GM21423 (cell line): ENCODE measurements at regions not wholly inside any gene's neighbourhood (a gene's known extent, or its start where the extent isn't known, plus 50 kb on each side); places are given as distances from the start of the nearest gene placed in this dataset.

Experiments
- ATAC-seq: cut with Tn5 transposase; IDR thresholded peaks from one replicate; pipeline ENCODE4 v1.9.1; 2021; ENCODE audit warnings: mild to moderate bottlenecking, moderate library complexity; ENCODE audit not compliant: unreplicated experiment

DNA sequence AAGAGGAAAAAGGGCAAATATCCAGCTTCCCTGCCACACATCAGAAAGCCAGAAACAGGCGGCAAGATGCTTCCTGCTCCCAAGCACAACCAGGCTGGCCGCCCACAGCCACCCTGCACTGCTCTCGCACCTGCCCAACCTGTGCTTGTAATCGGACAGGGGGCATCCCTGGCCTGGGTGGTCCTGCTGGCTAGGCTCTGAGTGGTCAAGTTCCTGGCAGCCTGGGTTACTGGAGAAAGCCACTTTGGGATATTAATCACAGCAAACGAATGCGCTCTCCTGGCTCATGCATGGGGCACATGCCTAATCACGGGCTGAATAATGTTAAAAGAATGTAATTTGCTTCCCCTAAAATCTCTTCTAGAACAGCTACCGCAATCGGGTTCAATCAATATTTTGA, 442.4 kb downstream of the MCTP2 start:
- ATAC-seq: no peak

DNA sequence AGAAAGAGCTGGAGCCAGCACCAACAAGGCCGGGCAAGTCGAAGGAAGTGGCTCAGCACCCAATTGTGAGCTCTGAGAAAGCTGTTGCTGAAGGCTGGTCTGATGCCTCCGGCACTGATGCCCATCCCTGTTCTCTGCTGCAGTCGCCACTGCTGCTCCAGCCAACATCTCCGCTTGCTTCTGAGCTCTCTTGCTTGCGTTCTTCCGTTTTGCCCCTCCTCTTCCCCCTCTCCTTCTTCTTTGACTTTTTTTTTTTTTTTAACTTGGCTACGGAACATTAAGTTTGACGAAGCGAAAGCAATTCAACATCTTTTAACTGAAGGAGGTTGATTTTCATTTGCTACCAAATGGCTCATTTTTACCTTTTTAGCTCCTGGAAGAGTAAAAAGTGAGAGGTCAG, 442.9 kb downstream of the MCTP2 start:
- no peak for ATAC-seq

DNA sequence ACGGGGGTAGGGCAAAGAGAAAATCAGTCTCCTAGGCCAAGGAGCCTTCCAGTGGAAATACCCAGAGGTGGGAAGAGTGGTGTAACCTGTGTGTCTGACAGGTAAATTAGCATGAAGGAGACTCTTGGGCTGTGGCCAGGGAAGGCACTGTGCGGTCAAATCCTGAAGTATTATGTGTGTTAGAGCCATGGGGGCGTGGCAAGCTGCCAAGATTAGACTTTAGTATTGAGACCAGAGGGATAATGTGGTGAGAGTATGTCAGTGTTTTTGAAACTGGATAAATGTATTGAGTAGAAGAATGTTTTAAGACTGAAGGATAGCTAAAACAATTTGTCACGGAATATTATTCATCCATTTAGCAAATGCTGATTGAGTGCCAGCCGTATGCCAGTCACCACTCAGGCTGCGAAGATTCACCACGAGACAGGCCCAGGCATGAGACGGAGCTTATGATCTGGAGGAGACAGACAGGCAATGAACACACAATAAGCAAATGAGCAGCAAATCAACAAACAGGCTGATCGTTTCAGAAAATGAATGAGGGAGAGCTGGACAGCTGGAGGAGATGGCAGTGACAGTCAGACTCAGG, 445.9 kb downstream of the MCTP2 start:
- ATAC-seq: no peak

DNA sequence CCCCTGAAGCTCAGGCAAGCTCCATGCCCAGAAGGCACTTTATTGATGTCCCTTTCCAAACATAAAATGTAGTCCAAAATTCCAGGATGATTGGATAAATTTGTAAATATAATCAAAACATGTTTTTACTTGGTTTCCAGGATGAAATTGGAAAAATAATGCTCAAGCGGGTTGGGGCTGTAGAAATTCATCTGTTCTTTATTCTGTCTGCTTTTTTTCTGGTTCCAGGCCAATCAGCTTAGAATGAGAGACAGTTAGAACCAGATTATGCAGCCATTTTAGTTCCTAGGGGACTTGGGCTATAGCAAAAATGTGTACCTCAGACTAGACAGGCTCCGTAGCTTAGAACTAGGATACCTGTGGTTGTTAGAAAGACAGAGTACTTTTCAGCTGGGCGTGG, 450.8 kb downstream of the MCTP2 start:
- no peak for ATAC-seq

DNA sequence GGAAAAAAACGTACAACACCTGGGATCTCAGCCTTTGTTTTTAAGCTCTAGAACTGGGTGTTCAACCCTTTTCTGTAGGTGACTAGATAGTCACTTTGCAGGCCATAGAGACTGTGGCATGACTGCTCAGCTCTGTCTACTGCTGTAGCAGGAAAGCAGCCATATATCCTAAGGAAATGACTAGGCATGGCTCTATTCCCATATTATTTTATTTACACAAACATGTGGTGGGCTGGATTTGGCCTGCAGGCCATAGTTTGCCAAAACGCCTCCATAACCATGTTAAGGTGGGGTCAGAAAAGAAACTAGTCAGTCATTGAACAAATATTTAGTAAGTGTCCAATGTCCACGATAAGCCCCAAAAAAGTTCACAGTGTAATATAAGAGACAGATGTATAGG, 452.5 kb downstream of the MCTP2 start:
- no peak for ATAC-seq

DNA sequence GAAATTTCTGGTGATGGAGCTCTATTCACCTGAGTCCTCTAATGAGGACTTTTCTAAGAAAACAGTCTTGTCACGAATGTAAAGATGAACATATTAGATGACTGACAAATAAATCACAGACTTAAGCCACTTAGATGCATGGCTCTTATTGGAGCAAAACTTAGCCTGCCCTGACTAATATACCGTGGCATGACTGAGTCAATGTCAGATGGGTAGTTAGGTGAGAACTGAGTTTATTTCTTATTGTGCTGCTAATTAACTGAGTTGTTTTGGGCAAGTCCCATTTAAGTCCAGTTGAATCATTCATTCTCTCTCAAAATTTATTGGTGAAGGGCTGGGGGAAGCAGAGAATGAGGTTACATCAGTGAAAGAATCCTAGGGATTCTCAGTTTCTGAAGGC, 459.8 kb downstream of the MCTP2 start:
- ATAC-seq: no peak

DNA sequence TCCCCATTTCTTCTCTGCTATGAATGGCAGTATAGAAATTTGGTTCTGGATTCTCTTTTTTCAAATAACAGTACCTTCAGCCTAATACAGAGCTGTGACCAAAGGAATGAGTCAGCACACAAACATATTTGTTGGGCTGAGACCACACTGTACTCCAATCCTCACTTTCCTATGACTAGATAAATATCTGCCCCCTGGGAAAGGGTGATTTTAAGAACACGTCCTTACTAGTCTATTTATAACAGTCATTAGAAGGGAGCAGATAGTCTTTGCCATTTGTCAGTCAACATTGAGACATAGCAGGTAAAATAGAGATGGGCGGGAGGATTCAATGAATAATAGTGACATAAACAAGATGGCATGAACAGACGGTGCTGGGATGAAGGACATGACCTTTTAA, 461.3 kb downstream of the MCTP2 start:
- no peak for ATAC-seq

DNA sequence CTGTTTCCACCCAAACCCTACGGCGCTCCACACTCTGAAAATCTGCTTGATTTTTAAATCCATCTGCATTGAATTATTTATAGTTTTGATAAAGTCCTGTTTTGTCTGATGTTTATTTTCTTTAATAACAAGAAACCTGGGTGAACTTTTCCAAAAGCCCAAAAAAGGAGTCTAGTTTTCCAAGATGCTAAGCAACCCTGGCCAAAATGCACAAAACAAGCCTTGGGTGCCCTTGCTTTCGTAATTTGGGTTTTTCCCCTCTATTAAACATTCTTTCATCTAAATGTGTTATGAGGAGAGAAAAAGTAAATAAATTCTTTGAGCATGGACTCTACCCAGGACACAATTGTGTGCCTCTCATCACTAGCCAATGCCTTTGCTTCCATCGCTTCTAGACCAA, 468.9 kb downstream of the MCTP2 start:
- ATAC-seq: no peak

DNA sequence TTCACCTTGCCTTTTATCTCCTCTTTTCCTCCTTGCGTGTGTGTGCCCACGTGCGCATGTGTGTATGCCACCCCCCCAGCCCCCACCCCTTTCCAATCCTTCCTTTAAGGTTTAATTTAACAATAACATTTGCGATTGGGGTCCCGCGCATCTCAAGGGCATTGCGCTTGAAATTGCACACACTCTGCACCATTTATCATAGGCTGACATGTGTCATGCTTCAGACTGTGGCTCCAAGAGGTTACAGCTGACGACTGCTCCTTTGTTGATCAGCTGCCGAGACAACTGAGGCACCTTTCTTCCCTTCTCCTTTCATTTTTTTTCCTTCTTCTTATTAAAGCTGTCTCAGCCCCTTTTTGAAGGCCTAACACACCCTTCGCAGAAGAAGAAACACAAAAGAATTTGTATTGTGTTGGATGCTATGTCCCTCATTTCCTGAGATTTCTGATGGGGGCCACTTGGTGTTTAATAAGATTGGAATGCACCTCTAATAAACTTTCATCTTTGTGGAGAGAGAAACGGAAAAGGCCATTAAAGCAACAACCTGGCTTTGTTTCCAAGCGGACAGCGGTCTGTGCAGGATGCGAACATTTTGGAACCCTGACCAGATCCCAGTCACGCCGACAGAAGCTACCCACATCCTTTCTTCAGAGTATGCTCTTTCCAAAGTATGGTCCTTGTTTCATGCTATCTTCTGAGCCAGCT, 470.1 kb downstream of the MCTP2 start:
- no peak for ATAC-seq

DNA sequence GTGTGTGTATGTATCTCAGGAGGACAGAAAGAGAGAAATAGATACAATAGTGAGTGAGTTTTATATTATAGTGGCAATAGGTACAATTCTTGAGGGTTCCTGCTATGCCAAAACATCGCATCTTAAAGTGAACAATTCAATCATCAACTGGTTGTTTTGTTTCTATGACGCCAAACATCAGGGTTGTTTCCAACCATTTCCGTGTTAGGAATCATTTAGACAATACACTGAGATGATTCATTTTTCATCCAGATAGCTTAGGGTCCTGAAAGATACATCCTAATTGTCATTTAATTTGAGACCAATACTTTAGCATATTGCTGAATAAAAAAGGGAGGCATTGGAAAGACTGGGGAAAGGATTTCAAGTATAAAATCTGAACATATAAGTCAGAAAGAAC, 472.2 kb downstream of the MCTP2 start:
- no peak for ATAC-seq

DNA sequence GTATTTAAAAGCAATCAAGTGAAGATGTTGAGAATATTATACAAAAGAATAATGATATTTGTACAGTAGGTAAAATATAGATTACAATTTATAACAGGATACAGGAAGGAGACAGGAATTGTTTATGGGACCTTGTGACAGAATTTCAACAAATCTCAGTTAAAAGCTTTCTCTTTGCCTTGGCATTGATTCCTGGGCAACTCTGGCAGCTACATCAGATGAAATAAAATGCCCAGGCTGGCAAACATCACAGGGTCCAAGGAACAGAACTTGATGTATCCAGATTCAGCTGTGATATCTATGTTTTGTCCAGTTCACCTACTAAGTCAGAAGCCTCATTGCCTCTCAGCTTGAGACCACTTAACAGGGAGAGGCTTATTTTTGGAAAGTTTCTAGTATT, 473.1 kb downstream of the MCTP2 start:
- ATAC-seq: no peak

DNA sequence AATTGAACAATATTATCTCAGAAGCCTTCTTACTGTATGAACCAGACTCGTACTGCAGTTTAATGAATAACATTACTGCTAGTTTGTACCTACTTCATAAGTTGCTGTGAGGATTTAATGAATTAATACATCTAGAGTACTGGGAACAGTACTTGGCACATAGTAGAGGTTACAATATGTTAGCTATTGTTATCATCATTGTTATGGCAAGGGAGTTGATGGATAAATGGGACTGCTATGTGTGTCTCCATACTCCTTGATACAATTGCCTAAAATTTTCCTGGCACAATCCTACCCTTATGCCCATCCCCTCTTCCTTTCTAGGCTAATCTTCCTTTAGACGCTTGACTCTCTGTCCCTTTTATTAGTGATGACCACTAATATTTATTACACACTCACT, 473.6 kb downstream of the MCTP2 start:
- ATAC-seq: no peak

DNA sequence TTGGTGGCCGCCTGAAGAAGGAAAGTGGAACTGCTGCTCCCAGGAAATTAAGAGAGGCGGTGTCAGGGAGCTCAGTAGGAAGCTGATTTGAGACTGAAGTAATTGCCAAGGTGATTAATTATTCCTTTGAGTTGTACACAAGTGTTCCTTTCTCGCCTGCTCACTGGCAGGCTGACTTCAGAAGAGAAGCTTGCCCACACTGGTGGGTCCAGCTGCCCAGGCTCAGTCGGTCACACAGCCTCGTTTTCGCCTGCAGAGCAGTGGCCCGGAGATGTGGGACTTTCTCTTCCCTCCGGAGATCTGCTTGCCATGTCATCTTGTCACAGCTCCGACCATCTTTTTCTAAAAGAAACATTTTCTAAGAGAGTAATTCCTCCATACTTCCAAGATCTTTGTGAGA, 478.0 kb downstream of the MCTP2 start:
- no peak for ATAC-seq

DNA sequence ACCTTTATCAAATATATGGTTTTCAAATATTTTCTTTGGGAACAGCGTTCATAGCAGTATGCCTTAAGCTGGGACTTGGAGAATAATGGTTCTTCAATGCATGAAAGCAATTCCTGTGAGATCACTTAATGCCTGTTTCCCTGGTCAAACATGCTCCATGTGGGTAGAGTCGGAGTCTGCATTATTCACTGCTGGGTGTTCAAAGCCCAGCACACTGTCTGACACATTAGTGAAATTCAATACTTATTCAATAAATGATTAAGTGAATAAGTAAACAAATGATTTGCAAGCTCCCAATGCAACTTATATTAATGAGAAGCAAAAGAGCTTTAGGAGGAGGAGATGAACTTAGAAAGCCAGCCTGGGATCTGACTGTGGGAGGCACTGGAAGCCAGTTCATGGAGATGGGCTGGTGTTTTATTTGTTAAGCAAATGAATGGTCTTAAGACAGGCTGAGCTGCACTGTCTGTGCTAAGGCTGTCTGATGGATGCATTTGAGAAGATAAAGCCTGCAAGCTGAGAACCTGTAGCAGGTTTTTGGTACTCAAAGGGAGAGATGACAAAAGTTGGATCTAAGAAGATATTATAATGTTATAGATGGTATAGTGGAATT, 490.8 kb downstream of the MCTP2 start:
- no peak for ATAC-seq

DNA sequence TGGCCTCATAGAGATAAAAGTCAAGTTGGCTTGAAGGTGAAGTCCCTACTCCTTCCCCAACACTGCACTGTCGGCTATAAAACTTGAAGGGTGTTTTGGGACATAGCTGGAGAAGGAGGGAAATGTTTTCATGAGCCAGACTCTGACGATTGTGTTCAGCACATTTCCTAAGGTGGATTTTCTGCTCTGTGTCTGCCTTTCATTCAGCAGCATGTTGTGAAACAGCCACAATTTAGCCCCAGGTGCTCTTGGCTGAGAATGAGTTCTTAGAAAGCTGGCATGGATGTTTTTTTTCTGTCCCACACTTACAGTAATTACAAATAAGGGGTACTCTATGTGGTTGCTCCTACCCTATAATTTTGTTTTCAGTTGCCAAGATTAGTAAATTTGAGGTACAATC, 492.4 kb downstream of the MCTP2 start:
- no peak for ATAC-seq

DNA sequence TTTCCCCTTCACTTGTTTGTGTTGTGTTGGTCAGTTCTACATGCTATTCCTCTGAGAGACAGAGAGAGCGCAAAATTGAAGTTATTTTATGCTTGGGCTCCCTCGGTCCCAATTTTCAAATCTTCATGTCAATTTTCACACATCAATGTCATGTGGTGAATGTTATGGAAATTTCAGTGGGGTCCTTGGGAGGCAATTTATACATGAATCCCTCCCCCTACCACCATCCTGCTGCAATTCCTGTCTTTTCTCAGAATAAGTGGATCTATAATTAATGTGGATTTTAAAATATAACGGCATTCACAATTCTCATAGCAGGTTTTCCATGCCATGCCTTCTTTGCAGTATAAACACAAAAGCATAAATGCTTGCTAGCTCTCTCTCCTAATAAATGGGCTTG, 499.9 kb downstream of the MCTP2 start:
- ATAC-seq: no peak

DNA sequence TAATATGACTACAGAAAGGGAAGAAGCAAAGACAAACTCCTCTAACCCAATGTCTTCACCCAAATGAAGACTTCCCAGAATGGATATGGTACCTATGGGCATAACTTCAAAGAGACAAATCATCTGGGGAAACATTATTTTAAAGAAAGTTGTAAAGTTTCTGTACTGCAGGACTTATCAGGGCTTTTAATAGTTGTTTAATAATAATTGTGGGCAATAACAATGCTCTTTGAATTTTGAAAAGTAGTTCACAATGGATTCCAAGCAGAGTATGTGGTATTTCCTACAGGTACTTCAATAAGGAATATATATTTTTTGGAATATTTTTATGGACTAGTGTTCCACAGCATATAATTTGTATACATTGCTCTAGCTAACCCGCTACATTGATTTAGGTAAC, 503.1 kb downstream of the MCTP2 start:
- no peak for ATAC-seq

DNA sequence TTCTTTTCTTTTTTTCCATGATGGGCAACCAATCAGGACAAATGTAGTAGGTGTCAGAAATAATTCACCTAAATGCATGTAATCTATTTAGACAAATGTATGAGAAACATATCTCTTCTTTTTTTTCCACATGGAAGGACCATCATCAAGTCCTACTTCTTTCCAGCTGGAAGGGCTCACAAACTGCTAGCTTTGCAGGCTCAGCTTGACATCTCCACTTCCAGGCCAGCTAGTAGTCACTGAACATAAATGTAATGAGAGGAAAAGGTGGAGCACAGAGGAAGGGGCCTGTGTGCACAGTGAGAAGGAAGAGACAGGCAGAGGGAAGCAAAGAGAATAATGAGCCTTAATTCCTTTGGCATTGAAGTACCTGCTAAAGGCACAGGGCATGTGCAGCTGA, 504.9 kb downstream of the MCTP2 start:
- no peak for ATAC-seq

DNA sequence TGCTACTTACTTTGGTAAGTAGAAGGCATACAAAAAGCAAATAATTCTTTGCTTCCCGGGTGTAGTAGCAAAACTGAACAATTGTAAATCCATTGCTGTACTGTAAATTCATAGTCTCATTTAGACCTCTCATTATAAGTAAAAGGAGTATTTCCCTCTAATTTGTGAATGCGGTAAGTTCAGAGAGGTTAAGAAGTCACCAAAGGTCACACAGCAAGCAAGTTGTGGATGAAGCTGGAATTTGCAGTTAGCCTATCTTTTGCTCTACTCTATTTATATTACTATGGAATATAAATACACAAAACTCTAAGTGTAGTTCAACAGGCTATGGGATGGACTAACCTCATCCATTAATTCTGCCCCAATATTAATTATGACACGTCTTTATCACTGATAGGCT, 508.3 kb downstream of the MCTP2 start:
- ATAC-seq: no peak

DNA sequence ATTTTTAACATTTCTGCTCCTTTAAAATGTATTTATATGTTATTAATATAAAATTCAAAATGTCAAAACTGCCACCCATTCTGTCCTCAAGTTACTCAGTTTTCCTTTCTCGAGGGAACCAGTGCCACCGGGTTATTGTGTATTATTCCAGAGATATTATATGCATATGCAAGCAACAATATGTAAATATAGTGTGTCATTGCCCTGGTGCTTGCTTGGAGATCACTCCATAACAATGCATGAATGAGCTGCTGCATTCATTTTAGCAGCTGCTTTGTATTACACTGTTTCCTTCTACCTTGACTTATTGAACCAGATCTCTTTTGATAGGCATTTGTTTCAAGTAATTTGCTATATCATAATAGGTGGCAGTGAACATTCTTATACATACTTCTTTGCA, 509.1 kb downstream of the MCTP2 start:
- ATAC-seq: no peak

DNA sequence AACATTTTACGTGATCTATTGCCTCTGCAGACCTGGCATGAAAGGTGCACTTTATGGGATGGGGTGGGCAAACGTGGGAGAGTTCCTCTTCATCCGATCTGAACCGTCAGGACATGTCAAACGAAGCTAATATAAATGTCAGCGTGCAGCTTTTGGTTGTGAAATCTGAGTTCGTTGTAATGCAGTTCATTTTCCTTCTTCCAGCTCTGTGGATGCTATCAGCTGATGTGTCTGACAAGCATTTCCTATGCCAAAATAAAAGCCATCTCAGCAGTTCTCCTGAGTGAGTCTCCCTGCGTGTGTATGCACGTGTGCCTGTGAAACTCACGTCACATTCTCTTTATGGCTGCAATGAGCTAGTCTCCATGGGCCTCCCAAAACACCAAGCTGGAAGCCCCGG, 512.3 kb downstream of the MCTP2 start:
- no peak for ATAC-seq

DNA sequence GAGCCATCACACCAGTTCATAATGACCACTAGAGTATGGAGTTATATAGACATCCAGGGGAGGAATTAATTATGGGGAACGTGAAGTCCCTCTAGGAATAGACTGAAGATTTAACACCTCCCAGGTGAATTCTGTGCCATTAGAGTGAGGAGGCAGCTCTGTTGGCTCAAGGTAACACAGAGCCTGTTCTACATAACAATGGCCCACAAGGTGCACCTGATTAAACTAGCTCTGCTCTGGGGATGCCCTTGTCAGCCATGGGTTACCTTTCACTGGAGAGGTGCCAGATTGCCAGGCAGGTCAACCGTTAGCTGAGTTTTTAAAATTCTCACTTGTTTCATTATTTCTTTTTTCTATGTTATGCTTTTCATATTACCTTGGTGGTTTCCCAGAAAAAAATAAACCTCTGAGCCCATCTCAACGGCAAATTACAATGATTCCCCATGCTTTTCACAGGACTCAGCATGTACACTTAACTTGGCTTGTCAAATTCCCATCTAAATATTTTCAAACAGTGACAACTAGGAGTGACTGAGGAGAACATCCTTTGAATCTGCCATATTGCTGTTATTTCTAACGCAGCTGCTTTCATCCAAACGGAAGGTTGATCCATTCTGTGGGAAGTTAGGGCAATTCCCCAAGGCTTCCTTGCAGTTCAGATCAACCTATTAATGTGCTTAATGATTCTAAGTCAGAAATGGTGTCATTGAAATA, 512.9 kb downstream of the MCTP2 start:
- no peak for ATAC-seq
